Caco-2 (cell line): ENCODE measurements at regions not wholly inside any gene's neighbourhood (a gene's known extent, or its start where the extent isn't known, plus 50 kb on each side); places are given as distances from the start of the nearest gene placed in this dataset.
"Not testable (repeated sequence)": the region's sequence is repeated elsewhere in the genome, so short reads cannot be mapped to it uniquely, and the experiment has no call there.

ENCODE experiments used
- BruUV-seq: library from RNA; stranded (reverse); fragments of 400-500 nt; replicated peaks from 2 replicates; lab custom pipeline; 2021; lab: Mats Ljungman, UMichigan
- CTCF ChIA-PET: fragments of 300-600 bp; sonication (Branson Sonifier 250); formaldehyde crosslinking; loops from one replicate; lab custom pipeline; 2022; ENCODE audit warnings: antibody characterized with exemption; lab: Charles Lee
- POLR2A ChIA-PET: fragments of 300-600 bp; sonication (Branson Sonifier 250); formaldehyde crosslinking; loops from one replicate; lab custom pipeline; 2022; ENCODE audit warnings: antibody characterized with exemption; lab: Charles Lee
- DNase-seq, 2 experiments: peaks; one replicate each; pipeline versions ENCODE4 v3.0.0 to v3.0.0-alpha.2; 2020 to 2022
- H3K27me3 ChIP-seq: replicated peaks from 2 replicates; pipeline ENCODE4 v1.6.0; 2011; ENCODE audit warnings: low read length; ENCODE audit not compliant: control insufficient read depth, insufficient read depth
- H3K36me3 ChIP-seq: 2 replicates; pipeline ENCODE4 v1.5.1; 2011; ENCODE audit warnings: low read length; ENCODE audit not compliant: control insufficient read depth, insufficient read depth
- H3K4me1 ChIP-seq: fragments of 250-450 bp; sonication (Bioruptor Pico); 2 replicates; pipeline ENCODE4 v1.5.1; 2020; ENCODE audit warnings: mild to moderate bottlenecking
- H3K4me3 ChIP-seq: 2 replicates; pipeline ENCODE4 v1.5.1; 2011; ENCODE audit warnings: low read depth, mild to moderate bottlenecking, control low read depth, low read length
- H3K9me3 ChIP-seq: fragments of 250-450 bp; sonication (Bioruptor Pico); 2 replicates; pipeline ENCODE4 v1.5.1; 2020; ENCODE audit warnings: mild to moderate bottlenecking, moderate library complexity
- H3K27ac Mint-ChIP-seq: one replicate; pipeline ENCODE4 v1.8.0; 2022; ENCODE audit warnings: mixed read lengths; ENCODE audit not compliant: unreplicated experiment
- H3K27me3 Mint-ChIP-seq: one replicate; pipeline ENCODE4 v1.8.0; 2022; ENCODE audit warnings: mixed read lengths; ENCODE audit not compliant: insufficient read depth, unreplicated experiment
- H3K36me3 Mint-ChIP-seq: one replicate; pipeline ENCODE4 v1.8.0; 2022; ENCODE audit warnings: mild to moderate bottlenecking, mixed read lengths; ENCODE audit not compliant: insufficient read depth, unreplicated experiment
- H3K4me1 Mint-ChIP-seq: one replicate; pipeline ENCODE4 v1.8.0; 2022; ENCODE audit warnings: low read depth, mixed read lengths; ENCODE audit not compliant: unreplicated experiment
- H3K4me3 Mint-ChIP-seq: one replicate; pipeline ENCODE4 v1.8.0; 2022; ENCODE audit warnings: mild to moderate bottlenecking, moderate library complexity, mixed read lengths; ENCODE audit not compliant: unreplicated experiment
- H3K9me3 Mint-ChIP-seq: one replicate; pipeline ENCODE4 v1.8.0; 2022; ENCODE audit warnings: mixed read lengths; ENCODE audit not compliant: unreplicated experiment
- CTCF ChIP-seq, 2 experiments: fragments of 200-600 bp in 1 of 2; IDR thresholded peaks; 1 replicate in 1 of 2; 2 replicates in 1 of 2; pipeline versions ENCODE4 v1.5.1 to v1.8.0; 2011 to 2022; ENCODE audit warnings: antibody characterized with exemption in 1 of 2, control low read depth in 1 of 2, inconsistent platforms in 1 of 2, low read depth in 1 of 2, low read length in 1 of 2, mild to moderate bottlenecking in 1 of 2, moderate library complexity in 1 of 2; ENCODE audit not compliant: insufficient read depth in 1 of 2, severe bottlenecking in 1 of 2, unreplicated experiment in 1 of 2
- intact Hi-C: fragments of 100-400 bp; cut with micrococcal nuclease; formaldehyde crosslinking; loops from one replicate; pipeline ENCODE4 v1.10.0; 2022; ENCODE audit not compliant: unreplicated experiment

- H3K4me1 ChIP-seq, BruUV-seq, POLR2A ChIA-PET, H3K4me3 Mint-ChIP-seq, H3K9me3 ChIP-seq, H3K4me1 Mint-ChIP-seq, H3K36me3 Mint-ChIP-seq, CTCF ChIA-PET, intact Hi-C loops, H3K36me3 ChIP-seq, DNase-seq, H3K4me3 ChIP-seq, H3K27me3 ChIP-seq, H3K27ac Mint-ChIP-seq, H3K27me3 Mint-ChIP-seq: not testable (repeated sequence)
- H3K9me3 Mint-ChIP-seq = peaks cover 23% of the 10 kb centered on the region
Measured at GRCh38 chr9:65462476-65462875, 177.5 kb upstream of the FOXD4L5 start.

DNA sequence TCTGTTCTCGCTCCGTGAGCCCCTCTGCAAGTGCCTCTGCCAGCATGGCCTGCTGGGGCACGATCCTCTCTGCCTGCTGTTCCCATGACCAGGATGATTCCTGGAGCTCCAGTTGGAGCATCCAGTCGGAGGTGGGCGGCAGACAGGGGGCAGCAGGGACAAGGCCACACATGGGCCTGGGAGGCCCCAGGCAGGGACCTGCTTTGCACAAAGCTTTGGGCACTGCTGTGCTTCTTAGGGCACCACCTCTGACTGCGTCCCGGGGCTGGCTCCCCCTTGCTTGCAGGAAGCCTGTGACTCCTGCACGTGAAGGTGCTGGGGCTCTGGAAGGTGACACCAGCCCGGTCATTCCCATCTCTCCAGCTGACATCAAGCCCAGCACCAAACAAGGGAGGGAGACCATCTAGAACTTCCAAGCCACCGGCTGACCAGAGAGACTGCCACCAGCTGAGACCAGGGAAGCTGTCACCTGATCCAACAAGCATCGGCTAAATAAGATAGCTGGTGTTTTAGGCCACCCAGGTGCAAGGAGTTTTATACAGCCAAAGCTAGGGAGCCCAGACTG is 174.8 kb upstream of the FOXD4L5 start:
- H3K9me3 Mint-ChIP-seq = peaks cover 22% of the 10 kb centered on the region

GRCh38 chr9:65458992-65459391 is 174.0 kb upstream of the FOXD4L5 start:
- Mint-ChIP-seq H3K27me3 (no peaks in the 10 kb centered on the region), H3K4me3 (no peak overlapping the region), H3K27ac (no peak overlapping the region), H3K36me3 (no peaks in the 10 kb centered on the region), H3K9me3 (peaks cover 13% of the 10 kb centered on the region), H3K4me1 (no peaks in the 10 kb centered on the region)
- Histone ChIP-seq H3K4me1 (no peaks in the 10 kb centered on the region), H3K27me3 (no peaks in the 10 kb centered on the region), H3K4me3 (no peak overlapping the region), H3K36me3 (no peaks in the 10 kb centered on the region), H3K9me3 (no peaks in the 10 kb centered on the region)
- no TSS peak for BruUV-seq
- intact Hi-C loops = no loop called here
- no peak for TF ChIP-seq CTCF (IDR thresholded peaks at IDR 0.05; ENCODE audit: insufficient read depth in 1 of 2, low read depth in 1 of 2, low read length in 1 of 2, severe bottlenecking in 1 of 2, unreplicated experiment in 1 of 2)
- ChIA-PET POLR2A (no interaction called here), CTCF (no interaction called here)
- DNase-seq = no peak

More for the DNA sequence above, 174.8 kb upstream of the FOXD4L5 start:
- ChIA-PET CTCF (no interaction called here), POLR2A (no interaction called here)
- H3K27me3 ChIP-seq = no peaks in the 10 kb centered on the region
- Mint-ChIP-seq H3K27me3 (no peaks in the 10 kb centered on the region), H3K27ac (no peak overlapping the region), H3K36me3 (no peaks in the 10 kb centered on the region), H3K4me3 (no peak overlapping the region), H3K4me1 (no peaks in the 10 kb centered on the region)
- intact Hi-C loops = no loop called here
- TF ChIP-seq CTCF (IDR thresholded peaks at IDR 0.05; ENCODE audit: insufficient read depth in 1 of 2, low read depth in 1 of 2, low read length in 1 of 2, severe bottlenecking in 1 of 2, unreplicated experiment in 1 of 2) = no peak
- H3K9me3 ChIP-seq = no peaks in the 10 kb centered on the region
- H3K36me3 ChIP-seq = no peaks in the 10 kb centered on the region
- BruUV-seq = no TSS peak
- H3K4me1 ChIP-seq = no peaks in the 10 kb centered on the region
- no peak for DNase-seq
- no peak overlapping the region for H3K4me3 ChIP-seq

DNA sequence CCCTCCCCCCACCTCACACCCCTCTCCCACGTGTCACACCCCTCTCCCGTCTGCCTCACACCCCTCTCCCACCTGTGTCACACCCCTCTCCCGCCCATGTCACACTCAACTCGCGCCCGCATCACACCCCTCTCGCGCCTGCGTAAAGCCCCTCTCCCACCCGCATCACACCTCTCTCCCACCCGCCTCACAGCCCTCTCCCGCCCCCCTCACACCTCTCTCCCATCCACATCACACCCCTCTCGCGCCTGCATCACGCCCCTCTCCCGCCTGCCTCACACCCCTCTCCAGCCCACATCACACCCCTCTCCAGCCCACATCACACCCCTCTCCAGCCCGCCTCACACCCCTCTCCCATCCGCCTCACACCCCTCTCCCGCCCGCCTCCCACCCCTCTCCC is 173.5 kb upstream of the FOXD4L5 start:
- no peak overlapping the region for H3K27ac Mint-ChIP-seq
- Histone ChIP-seq H3K4me3 (no peak overlapping the region), H3K36me3 (no peaks in the 10 kb centered on the region), H3K4me1 (no peaks in the 10 kb centered on the region), H3K9me3 (no peaks in the 10 kb centered on the region), H3K27me3 (no peaks in the 10 kb centered on the region)
- TF ChIP-seq CTCF (IDR thresholded peaks at IDR 0.05; ENCODE audit: insufficient read depth in 1 of 2, low read depth in 1 of 2, low read length in 1 of 2, severe bottlenecking in 1 of 2, unreplicated experiment in 1 of 2) = no peak
- BruUV-seq = no TSS peak
- no peaks in the 10 kb centered on the region for H3K4me1 Mint-ChIP-seq
- H3K36me3 Mint-ChIP-seq = no peaks in the 10 kb centered on the region
- no peaks in the 10 kb centered on the region for H3K27me3 Mint-ChIP-seq
- H3K4me3 Mint-ChIP-seq = no peak overlapping the region
- ChIA-PET POLR2A (no interaction called here), CTCF (no interaction called here)
- DNase-seq = no peak
- peaks cover 8% of the 10 kb centered on the region for H3K9me3 Mint-ChIP-seq
- intact Hi-C loops = no loop called here

- H3K27me3 ChIP-seq, H3K9me3 ChIP-seq, DNase-seq, intact Hi-C loops, H3K36me3 Mint-ChIP-seq, BruUV-seq, H3K4me1 Mint-ChIP-seq, POLR2A ChIA-PET, H3K4me1 ChIP-seq, H3K27ac Mint-ChIP-seq, H3K4me3 Mint-ChIP-seq, H3K27me3 Mint-ChIP-seq, H3K36me3 ChIP-seq, H3K4me3 ChIP-seq, H3K9me3 Mint-ChIP-seq, CTCF ChIA-PET: not testable (repeated sequence)
Measured at GRCh38 chr9:65456991-65457390, 172.0 kb upstream of the FOXD4L5 start.
